NCI-H1105 (cell line): ENCODE measurements at regions not wholly inside any gene's neighbourhood (a gene's known extent, or its start where the extent isn't known, plus 50 kb on each side); places are given as distances from the start of the nearest gene placed in this dataset.
"Not testable (repeated sequence)": the region's sequence is repeated elsewhere in the genome, so short reads cannot be mapped to it uniquely, and the experiment has no call there.

ENCODE experiments used
- DNase-seq: peaks from one replicate; lab custom pipeline; 2025; lab: John Stamatoyannopoulos, UW

DNA sequence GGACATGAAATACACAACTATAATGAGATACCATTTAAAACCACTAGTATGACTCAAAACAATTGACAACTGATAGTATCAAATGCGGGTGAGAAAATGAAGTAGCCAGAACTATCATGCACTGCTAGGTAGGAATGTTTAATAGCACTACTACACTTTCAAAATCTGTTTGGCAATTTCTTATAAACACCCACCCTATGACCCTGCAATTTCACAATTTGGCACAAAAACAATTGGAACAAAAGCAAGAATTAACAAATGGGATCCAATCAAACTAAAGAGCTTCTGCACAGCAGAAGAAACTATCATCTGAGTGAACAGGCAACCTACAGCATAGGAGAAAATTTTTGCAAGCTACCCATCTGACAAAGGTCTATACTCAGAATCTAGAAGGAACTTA is 431.2 kb upstream of the GYPC start:
- DNase-seq = no peak

DNA sequence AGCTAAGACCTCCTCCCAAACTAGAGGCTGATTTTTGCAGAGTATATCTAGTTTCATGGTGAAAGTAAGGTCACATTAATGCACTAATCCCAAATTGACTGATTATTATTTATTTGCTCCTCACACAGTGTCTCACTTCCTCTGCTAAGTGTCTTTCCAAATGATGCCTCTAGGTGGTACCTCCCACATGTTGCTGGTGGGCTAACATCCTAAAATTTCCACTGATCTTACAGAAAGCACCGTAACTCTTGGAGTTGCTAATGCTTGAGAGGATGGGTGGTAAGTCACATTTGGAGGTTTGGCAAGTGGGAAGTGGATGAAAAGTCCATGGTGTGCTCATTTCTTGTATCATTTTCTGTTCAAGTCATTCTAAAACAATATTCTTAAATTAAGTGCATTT is 428.7 kb upstream of the GYPC start:
- no peak for DNase-seq

DNA sequence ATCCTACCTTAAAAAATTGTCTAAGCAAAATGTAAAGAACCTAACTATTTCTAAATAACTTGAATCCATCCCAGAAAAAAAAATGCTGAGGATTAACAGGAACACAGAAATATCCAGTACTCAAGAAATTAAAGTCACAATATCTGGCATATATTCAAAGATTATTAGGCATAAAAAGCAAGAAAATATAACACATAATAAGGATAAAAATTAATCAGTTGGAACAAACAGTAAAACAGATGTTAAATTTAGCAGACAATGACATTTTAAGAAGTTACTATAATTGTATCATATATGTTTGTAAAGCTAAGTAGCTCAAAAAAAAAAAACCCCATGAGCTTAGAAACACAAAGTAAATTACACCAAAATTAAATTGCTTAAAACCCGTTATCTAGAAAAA is 427.4 kb upstream of the GYPC start:
- no peak for DNase-seq

DNA sequence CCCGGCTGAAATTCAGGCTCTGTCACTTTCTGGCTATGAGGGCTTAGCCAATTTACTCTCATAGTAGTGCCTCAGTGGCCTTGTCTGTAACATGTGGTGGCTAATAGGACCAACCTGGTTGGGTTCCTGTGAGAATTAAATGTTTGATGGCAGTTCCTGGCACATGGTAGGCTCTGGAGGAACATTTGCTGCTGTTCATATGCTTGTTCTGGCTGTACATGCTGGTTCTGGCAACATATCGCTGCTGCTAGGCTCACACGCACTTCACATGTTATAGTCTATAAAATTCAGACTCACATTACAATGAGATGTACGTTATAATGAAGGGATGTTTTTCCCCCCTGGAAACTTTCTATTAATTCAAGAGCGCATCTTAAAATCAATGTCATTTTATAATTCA is 417.7 kb upstream of the GYPC start:
- no peak for DNase-seq

DNA sequence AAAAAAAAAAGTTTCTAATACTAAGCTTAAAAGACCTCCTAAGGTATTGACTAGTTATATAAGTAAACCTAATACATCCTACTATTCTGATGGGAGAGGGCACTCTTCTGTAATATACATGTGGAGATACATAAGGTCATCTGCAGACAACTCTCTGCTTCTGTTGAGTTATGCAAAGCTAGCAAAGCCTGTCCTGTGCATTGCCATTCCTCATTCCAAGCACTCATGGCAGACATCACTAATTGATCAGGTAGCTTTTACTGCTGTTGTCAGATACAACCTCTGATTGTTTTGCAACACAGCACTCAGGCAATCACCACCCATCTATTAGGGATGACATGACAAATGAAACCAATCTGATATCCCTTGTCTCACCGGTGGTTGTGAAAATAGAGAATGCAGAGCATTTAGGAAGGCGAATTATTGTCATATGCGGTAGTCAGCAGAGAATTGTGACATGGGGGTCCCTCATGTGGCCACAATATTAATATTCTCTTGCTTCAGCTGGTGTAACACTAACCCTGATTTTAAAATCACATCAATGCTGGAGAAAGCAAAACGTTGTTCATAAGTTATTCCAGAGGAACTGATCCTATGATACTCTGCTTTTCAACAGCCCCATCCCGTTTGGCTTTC is 416.5 kb upstream of the GYPC start:
- DNase-seq = no peak

DNA sequence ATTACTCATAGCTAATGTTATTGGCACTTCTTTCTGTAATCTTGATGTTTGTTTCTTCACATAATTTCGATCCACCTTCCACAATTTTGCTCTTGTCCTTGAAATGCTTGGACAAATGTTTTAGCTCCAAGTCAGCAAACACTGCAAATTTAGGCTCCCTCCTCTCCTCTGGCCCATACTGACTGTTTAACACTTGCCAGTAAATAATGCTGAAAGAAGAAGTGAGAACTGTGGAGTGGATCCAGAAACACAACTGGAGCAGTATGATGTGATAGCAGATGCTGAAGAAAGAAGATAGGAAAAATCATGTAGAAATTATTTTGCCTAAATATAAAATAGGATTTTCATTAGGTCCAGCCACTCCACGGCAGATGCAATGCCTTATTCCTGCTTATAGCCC is 415.0 kb upstream of the GYPC start:
- DNase-seq = no peak

DNA sequence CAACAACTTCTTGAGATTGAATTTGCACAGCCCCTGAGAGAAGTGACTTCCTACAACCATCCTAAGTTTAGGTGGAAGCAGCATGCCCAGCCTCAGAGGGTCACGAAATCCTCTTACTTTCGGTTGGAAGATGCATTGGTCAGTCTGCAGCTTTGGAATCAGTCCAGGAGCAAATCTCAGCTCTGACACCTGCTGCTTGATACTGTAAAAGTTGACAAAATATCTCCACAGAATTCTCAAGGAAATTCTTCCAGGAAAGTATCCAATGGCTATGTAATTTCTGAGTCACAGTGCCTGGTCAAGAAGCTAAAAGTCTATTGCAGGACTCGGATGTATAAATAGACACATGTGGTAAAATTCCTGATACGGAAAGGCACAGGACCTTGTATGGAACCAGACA is 414.5 kb upstream of the GYPC start:
- DNase-seq = no peak

DNA sequence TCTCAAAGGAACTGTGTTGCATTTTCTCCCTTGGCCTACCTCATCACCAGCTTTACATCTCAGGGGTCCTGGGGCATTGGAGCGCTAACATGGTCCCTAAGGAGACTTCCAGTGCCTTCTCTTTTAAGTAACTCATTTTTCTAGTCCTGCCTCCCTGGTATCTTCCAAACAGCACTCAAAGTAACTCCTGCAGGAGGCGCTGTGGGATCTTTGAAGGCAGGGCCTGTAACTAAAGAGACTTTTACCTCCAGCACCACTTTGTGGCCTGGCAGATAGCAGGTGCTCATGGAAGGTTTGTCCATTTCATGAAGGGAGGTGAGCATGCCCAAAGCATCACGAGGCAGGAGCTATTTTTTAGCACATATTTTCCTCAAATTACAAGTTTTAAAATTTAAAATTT is 411.0 kb upstream of the GYPC start:
- DNase-seq = no peak

DNA sequence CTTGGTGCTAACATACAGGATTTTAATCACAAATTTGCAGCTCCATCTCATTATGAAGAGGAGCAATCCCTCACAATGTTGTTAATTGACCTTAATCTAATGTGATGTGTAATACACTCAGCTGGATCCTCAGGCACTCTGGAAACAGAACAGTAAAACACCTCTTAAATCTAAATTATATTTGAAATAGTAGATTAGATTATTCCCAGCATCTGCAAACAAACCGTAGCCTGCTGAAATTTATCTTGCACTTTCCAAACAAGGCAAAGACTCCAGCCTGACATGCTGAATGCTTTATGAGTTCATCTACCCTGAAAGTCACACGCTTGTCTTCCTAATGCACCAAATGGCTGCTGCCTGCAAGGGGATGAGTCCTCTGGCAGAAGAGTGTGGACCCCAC is 402.3 kb upstream of the GYPC start:
- DNase-seq = no peak

DNA sequence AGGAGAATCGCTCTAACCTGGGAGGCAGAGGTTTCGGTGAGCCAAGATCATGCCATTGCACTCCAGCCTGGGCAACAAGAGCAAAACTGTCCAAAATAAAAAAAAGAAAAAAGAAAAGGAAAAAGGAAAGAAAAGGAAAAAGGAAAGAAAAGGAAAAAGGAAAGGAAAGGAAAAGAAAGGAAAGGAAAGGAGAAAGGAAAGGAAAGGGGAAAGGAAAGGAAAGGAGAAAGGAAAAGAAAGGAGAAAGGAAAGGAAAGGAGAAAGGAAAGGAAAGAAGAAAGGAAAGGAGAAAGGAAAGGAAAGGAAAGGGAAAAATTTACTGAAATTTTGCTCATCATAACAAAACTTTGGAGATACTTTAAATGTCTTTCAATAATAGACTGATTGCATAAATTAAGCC is 391.3 kb upstream of the GYPC start:
- no peak for DNase-seq

DNA sequence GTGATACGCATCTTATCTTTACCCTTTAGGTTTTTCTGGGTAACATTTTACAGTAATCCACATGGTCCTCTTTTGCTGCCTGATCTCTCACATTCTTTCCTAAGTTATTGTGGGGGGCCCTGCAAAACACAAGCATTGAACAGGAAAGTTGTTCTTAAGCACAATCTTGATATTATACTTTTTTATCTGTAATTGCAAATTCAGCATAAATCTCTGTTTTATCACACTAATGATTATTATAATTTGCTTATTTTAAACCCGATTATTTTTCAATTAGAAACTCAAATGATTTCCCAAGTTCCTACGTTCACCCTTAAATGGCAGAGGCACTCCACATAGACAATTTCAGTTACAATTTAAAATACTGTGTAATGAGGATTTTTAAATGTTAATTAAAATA is 386.0 kb upstream of the GYPC start:
- DNase-seq = no peak

DNA sequence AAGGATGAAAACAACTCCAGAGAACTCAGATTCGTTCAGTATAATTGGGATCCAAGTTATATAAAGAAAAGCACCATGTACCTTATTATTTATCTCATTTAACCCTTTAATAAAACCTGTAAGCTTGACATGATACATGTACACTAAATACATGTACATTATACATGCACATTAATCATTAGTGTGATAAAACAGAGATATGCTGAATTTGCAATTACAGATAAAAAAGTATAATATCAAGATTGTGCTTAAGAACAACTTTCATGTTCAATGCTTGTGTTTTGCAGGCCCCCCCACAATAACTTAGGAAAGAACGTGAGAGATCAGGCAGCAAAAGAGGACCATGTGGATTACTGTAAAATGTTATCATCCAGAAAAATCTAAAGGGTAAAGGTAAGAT is 385.4 kb upstream of the GYPC start:
- DNase-seq = no peak

DNA sequence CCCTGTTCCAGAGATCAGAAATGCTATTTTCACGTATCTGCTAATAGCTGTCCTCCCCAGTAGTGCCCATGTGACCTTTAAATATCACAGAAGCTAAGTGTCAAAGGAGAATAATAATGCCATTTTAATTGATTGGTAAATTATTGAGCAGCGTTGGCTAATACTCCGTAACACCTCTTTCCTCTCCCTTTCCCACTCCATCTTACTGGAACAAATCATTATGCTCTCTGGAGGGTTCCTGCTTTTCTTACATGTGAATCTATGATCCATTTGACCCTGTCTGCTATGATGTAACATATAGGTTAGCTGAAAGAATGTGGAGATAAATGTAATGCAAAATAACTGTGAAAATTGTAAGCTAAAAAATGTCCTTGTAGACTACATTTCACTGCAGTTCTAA is 383.6 kb upstream of the GYPC start:
- DNase-seq = no peak

DNA sequence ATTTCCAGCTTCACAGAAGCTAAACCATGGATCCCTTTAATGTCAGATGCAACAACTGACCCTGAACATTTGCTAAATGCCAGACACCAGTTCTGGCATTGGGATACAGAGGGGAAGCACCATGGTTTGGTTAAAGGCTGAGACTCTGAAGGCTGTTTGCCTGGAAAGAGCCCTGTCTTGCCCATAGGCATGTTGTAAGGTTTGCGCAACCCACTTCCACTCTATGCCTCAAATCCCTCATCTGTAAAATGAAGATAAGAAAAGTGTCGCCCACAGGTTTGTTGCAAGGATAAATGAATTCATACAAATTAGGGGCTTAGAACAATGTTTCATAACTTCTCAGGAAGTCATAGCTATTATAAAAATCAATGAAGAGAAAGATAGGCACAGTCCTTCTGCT is 380.9 kb upstream of the GYPC start:
- no peak for DNase-seq

DNA sequence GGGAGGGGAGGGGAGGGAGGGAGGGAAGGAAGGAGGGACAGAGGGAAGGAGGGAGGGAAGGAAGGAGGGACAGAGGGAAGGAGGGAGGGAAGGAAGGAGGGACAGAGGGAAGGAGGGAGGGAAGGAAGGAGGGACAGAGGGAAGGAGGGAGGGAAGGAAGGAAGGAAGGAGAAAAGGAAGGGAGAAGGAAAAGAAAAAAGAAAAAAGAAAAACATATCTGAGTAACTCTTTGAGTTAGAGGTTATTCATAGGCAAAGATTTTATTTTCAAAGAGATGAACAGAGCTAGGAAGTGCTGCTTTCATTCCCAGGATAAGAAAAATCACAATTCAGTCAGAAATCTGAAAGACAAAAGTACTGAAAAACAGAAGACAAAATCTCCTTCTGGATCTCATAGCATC is 379.7 kb upstream of the GYPC start:
- DNase-seq = not testable (repeated sequence)

DNA sequence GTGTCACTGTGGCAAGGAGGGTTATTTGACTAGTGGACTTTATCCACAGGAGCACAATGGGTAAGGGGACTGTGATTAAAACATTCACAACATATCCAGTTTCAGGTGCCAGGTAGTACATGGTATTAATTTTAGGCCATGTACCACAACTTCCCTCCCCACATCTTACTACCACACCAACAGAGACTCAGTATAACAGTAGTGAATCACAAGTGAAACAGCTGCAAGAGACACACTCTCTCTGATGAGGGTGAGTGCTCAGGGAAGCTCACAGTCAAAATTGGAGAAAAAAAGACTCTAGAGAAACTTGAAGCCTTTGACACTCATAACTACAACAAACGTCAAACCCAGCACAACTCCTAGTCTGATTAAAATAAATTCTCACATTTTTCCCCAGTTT is 367.6 kb upstream of the GYPC start:
- no peak for DNase-seq

DNA sequence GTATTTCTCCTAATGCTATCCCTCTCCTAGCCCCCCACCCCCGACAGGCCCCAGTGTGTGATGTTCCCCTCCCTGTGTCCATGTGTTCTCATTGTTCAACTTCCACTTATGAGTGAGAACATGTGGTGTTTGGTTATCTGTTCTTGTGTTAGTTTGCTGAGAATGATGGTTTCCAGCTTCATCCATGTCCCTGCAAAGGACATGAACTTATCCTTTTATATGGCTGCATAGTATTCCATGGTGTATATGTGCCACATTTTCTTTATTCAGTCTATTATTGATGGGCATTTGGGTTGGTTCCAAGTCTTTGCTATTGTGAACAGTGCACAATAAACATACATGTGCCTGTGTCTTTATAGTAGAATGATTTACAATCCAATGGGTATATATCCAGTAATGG is 362.0 kb upstream of the GYPC start:
- DNase-seq = not testable (repeated sequence)

DNA sequence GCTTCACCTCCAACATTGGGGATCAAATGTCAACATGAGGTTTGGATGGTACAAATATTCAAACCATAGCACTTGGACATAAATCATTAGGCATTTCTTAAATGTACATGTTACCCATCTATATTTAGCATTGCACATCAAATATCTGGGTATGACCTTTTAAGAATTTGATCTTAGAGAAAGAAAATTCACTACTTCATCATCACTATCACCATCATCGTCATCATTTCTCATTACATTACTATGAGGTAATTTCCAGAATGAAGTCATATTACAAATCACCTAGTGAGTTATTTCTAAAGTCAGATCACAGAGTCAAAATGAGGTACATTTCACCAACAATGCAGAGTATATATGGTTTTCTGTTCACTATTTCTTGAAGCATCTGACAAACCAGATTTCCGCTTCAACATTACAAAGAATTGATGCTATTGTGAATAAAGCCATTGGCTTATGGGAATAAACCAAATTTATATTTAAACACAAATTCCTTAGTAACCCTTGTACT is 356.4 kb upstream of the GYPC start:
- DNase-seq = no peak

DNA sequence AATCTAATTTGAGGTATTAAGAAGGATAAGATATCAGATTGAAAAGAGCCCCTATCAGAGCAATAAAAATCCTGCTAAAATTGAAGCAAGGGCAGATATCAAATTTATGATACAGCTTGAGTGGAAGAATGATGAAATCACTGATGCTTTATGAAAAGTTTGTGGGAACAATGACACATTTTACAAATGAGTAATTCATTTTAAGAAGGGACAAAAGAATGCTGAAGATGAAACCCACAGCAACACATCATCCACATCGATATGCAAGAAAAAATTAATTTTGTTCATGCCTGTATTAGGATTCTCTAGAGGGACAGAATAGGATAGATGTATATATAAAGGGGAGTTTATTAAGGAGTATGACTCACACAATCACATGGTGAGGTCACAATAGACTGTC is 355.6 kb upstream of the GYPC start:
- no peak for DNase-seq

DNA sequence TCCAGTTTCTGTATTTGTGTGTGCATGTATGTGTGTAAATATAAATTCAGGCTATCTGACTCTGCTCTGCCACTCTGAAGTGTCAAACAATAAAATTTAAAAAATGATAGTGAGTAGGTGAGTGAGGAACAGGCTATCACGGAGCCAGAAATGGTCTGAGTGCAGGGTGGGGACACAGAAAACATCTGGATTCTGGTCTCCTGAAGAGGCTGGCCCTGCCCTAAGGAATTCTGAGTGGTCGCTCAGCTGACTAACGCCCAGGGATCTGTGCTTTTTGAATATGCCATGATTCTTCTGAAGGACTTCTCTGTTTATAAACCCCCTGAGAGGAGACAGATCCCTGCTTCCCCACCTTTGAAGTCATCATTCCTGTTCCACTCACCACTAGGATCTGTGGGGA is 353.9 kb upstream of the GYPC start:
- no peak for DNase-seq

DNA sequence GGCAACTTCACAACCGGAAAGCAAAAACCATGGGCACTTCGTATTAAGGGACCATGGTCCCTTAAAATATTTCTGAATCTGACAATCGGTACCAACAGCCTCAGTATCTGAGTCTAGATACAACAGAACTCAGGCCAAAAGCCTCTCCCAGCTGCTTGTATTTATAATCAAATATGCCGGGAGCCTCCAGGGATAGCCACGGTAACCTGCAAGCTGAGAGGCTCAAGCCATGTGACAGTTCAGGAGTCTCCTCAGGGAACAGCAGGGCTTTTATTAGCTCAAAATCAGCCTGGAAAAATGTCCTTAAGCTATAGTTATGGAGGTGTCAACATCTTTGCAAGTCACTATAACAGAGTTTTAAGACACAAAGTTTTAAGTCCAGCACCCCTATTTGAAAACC is 352.8 kb upstream of the GYPC start:
- DNase-seq = no peak

DNA sequence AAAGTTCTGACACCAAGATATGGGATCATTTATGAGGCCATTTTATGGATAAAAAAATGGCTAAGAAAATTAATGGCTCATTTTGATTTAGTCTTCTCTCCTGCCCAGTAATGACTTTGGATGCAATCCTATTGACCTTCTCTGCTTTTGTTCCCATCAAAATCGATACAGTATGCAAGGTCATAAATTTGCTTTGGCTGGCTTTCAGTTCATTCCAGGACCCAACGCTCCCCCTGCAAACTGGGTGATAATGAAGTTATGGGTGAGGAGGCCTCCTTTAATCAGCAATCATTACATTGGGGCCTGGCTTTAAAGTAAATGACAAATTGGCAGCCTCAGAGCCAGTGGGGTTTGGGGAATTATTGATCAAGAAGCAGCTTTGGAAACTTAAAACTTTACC is 351.8 kb upstream of the GYPC start:
- DNase-seq = no peak

DNA sequence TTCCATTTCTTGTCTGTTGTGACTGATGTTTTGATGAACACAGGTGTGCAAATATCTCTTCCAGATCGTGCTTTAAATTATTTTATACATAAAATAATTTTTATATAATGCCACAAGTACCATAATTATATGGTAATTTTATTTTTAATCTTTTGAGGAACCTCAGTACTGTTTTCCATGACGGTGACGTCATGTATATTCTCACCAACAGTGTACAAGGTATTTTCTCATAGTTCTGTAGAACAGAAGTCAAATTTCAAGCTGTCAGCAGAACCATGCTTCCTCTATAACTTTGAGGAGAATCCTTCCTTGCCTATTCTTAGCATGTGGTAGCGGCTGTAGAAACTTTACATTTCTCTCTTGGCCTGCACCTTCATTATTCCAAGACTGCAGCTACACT is 349.4 kb upstream of the GYPC start:
- no peak for DNase-seq

DNA sequence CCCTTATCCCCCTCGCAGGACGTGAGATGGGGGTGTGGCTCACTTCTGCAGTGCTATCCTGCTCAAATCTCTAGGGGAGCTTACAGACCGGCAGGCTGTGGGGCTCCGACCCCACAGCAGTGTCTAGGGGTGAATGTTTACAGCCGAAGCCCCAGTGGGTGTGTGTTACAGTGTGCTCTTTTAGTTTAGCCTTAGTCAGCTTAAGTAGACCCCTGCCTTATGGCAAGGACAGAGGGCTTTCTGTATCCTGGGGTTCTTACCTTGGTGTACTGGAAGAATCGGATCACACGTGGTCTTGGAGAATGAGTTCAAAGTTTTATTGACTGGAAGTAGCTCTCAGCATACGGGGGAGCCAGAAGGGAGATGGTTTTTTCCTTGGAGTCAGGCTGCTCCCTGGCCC is 348.2 kb upstream of the GYPC start:
- DNase-seq = no peak

DNA sequence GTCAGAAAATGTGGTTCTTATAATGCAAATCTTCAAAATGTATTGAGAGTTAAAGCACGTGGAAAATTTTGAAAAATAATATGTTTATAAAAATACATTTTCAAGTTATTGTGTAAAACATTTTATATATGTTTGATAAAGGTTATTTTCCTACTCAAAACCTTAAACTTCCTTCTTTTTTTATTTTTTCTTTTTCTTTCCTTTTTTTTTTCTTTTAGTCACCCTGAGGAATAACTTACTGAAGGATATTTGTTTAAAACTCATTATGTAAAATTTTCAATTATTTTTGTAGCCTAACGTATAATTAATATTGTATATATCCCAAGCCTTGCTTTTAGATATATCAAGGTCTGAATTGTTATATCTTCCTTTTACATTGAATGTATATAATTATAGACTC is 346.8 kb upstream of the GYPC start:
- no peak for DNase-seq
